Uterus (tissue), 2 donors: ENCODE measurements at regions not wholly inside any gene's neighbourhood (a gene's known extent, or its start where the extent isn't known, plus 50 kb on each side); places are given as distances from the start of the nearest gene placed in this dataset.

Experiments
- CTCF ChIP-seq, 4 experiments: fragments of 200-600 bp in 2 of 4; fragments of 450-650 bp in 2 of 4; sonication (generic) in 2 of 4; IDR thresholded peaks; one replicate each; pipeline ENCODE4 v1.5.1; 2016 to 2019; ENCODE audit warnings: antibody characterized with exemption in 4 of 4, mild to moderate bottlenecking in 2 of 4, moderate library complexity in 1 of 4
- POLR2A ChIP-seq, 2 donors: fragments of 450-650 bp; IDR thresholded peaks; one replicate each; pipeline ENCODE4 v1.6.1; 2016; ENCODE audit warnings: antibody characterized with exemption in 2 of 2, mild to moderate bottlenecking in 1 of 2, moderate library complexity in 1 of 2

- TF ChIP-seq CTCF (IDR thresholded peaks at IDR 0.05), result no peak
- no peak for TF ChIP-seq POLR2A (IDR thresholded peaks at IDR 0.05)
Observed at GRCh38 chr1:193438312-193438711, 251.9 kb upstream of the B3GALT2 start.
